GM23248 (cell line): ENCODE measurements at regions not wholly inside any gene's neighbourhood (a gene's known extent, or its start where the extent isn't known, plus 50 kb on each side); places are given as distances from the start of the nearest gene placed in this dataset.
A peak's percentile ranks its signal among the peaks of the same experiment; 100 is the strongest.

ENCODE experiments used
- DNase-seq: peaks from one replicate; pipeline ENCODE4 v3.0.0-alpha.2; 2015
- H2AFZ ChIP-seq: fragments of 200-600 bp; sonication (generic); 2 replicates; pipeline ENCODE4 v1.6.1; 2016; ENCODE audit warnings: antibody characterized with exemption
- H3F3A ChIP-seq: fragments of 200-600 bp; sonication (generic); 2 replicates; pipeline ENCODE4 v1.6.1; 2016; ENCODE audit warnings: mild to moderate bottlenecking, antibody characterized with exemption, mixed run types; ENCODE audit not compliant: insufficient read depth
- H3K27ac ChIP-seq: fragments of 200-600 bp; sonication (generic); 2 replicates; pipeline ENCODE4 v1.5.1; 2016; ENCODE audit warnings: mild to moderate bottlenecking
- H3K27me3 ChIP-seq: fragments of 200-600 bp; sonication (generic); replicated peaks from 2 replicates; pipeline ENCODE4 v1.6.1; 2016; ENCODE audit warnings: mild to moderate bottlenecking; ENCODE audit not compliant: insufficient read depth
- H3K36me3 ChIP-seq: fragments of 200-600 bp; sonication (generic); 2 replicates; pipeline ENCODE4 v1.6.1; 2016; ENCODE audit warnings: low read depth, mild to moderate bottlenecking
- H3K4me1 ChIP-seq: fragments of 200-600 bp; sonication (generic); 2 replicates; pipeline ENCODE4 v1.6.1; 2016; ENCODE audit warnings: mild to moderate bottlenecking; ENCODE audit not compliant: insufficient read depth
- H3K4me2 ChIP-seq: fragments of 200-600 bp; sonication (generic); one replicate; pipeline ENCODE4 v1.6.1; 2016; ENCODE audit warnings: mild to moderate bottlenecking; ENCODE audit not compliant: unreplicated experiment
- H3K4me3 ChIP-seq: fragments of 200-600 bp; sonication (generic); 2 replicates; pipeline ENCODE4 v1.5.1; 2016; ENCODE audit warnings: mild to moderate bottlenecking
- H3K79me2 ChIP-seq: fragments of 200-600 bp; sonication (generic); 2 replicates; pipeline ENCODE4 v1.6.1; 2016; ENCODE audit warnings: mild to moderate bottlenecking; ENCODE audit not compliant: insufficient read depth
- H3K9ac ChIP-seq: fragments of 200-600 bp; sonication (generic); 2 replicates; pipeline ENCODE4 v1.6.1; 2016; ENCODE audit warnings: mild to moderate bottlenecking
- H3K9me2 ChIP-seq: fragments of 200-600 bp; sonication (generic); 2 replicates; pipeline ENCODE4 v1.6.1; 2016; ENCODE audit warnings: mixed run types, mild to moderate bottlenecking, moderate library complexity; ENCODE audit not compliant: insufficient read depth
- H3K9me3 ChIP-seq: fragments of 200-600 bp; sonication (generic); one replicate; pipeline ENCODE4 v1.6.1; 2017; ENCODE audit warnings: low read depth
- H4K20me1 ChIP-seq: fragments of 200-600 bp; sonication (generic); 2 replicates; pipeline ENCODE4 v1.6.0; 2016; ENCODE audit not compliant: insufficient read depth
- EZH2 ChIP-seq: fragments of 200-600 bp; sonication (generic); IDR thresholded peaks from 2 replicates; pipeline ENCODE4 v1.6.1; 2018; ENCODE audit warnings: antibody characterized with exemption, mild to moderate bottlenecking; ENCODE audit not compliant: insufficient read depth, poor library complexity, severe bottlenecking
- EZH2phosphoT487 ChIP-seq: fragments of 200-600 bp; sonication (generic); IDR thresholded peaks from 2 replicates; pipeline ENCODE4 v1.6.1; 2018; ENCODE audit warnings: antibody characterized with exemption, moderate library complexity, mild to moderate bottlenecking, low read depth; ENCODE audit not compliant: insufficient read depth
- WGBS, 2 experiments: methylation state at CpG; one replicate each; pipeline ENCODE4 v1.1.6; 2015 to 2017; ENCODE audit warnings: low lambda C conversion rate in 2 of 2, low coverage in 1 of 2; ENCODE audit errors: missing lambda C conversion rate in 2 of 2; 5-methylcytosine and 5-hydroxymethylcytosine counted together
- in situ Hi-C: fragments of 300-500 bp; cut with MboI; formaldehyde crosslinking; loops from 2 replicates; pipeline ENCODE4 v1.15.0; 2020

DNA sequence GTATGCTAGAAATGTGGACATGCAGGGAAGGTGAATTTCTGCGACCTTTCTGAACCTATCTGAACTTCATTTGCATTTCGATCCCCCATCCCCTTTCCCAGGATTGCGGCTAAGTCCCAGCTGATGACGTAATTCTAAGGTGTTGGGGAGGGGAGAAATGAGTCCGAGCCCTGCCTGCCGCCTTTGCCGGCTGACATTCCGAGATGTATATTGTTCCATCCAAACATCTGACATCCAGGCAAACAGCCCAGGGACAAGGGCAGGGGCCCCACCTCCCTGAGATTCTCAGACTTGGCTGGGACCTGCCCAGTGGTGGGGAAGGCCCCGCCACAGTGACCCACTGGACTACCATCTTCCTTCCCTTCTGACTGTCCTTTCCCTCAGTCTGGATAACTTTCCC, 494.6 kb downstream of the ENC1 start:
- no peaks in the 10 kb centered on the region for H3K79me2 ChIP-seq
- 85 to 94% methylated on average over 9 of the region's 9 CpGs for WGBS, 2 experiments
- H3K36me3 ChIP-seq, result no peaks in the 10 kb centered on the region
- H2AFZ ChIP-seq, result no peak overlapping the region
- H3F3A ChIP-seq, result peaks cover 26% of the 10 kb centered on the region
- no peaks in the 10 kb centered on the region for H4K20me1 ChIP-seq
- H3K4me3 ChIP-seq, result no peak overlapping the region
- DNase-seq, result no peak
- in situ Hi-C loops, result no loop called here
- H3K9ac ChIP-seq, result no peak overlapping the region
- H3K9me2 ChIP-seq, result 0 out of 2 replicates have a peak, but pooled peaks cover 6% of the 10 kb centered on the region
- no peaks in the 10 kb centered on the region for H3K9me3 ChIP-seq
- no peaks in the 10 kb centered on the region for H3K27me3 ChIP-seq
- no peak overlapping the region for H3K27ac ChIP-seq
- H3K4me2 ChIP-seq, result no peak overlapping the region
- TF ChIP-seq EZH2phosphoT487 (no peak), EZH2 (no peak)
- peaks cover 15% of the 10 kb centered on the region for H3K4me1 ChIP-seq

DNA sequence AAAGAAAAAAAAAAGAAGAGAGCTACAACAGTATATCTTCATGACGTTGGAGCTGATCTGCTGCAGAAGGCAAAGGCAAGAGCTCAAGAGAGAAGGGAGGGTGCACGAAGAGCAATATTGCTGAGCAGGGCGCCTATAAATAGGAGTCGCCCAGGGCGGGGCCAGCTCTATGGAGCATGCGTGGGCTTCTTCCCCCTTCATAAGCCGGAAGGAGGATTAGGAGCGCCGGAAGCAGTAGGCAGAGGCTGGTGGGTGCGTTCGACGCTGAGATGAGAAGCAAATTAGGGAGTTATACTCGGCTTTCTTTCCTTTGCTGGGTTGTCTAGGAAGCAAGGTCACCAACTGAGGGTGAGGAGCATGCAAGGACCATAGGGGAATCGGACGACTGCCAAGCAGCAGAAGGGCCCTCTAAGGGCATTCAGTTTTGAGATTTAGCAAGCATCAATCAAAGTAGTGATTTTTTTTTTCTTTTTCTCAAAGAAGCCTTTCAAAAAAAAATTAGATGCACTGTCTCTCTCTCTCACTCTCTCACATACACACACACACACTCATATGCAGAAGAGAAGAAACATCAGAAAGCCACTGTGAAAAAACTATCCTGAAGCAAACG, 496.7 kb downstream of the ENC1 start:
- Histone ChIP-seq H3K4me3 (no peak overlapping the region), H3K36me3 (no peaks in the 10 kb centered on the region), H3K9me2 (no peaks in the 10 kb centered on the region), H3F3A (peaks cover 15% of the 10 kb centered on the region), H2AFZ (no peak overlapping the region), H3K27me3 (no peaks in the 10 kb centered on the region), H3K27ac (no peak overlapping the region), H3K9ac (no peak overlapping the region), H3K4me1 (peaks cover 5% of the 10 kb centered on the region), H4K20me1 (no peaks in the 10 kb centered on the region), H3K9me3 (no peaks in the 10 kb centered on the region), H3K79me2 (no peaks in the 10 kb centered on the region), H3K4me2 (no peak overlapping the region)
- in situ Hi-C loops, result no loop called here
- WGBS, 2 experiments, result 88 to 91% methylated on average over 16 of the region's 16 CpGs
- DNase-seq, result no peak
- TF ChIP-seq EZH2phosphoT487, result no peak
- no peak for TF ChIP-seq EZH2

DNA sequence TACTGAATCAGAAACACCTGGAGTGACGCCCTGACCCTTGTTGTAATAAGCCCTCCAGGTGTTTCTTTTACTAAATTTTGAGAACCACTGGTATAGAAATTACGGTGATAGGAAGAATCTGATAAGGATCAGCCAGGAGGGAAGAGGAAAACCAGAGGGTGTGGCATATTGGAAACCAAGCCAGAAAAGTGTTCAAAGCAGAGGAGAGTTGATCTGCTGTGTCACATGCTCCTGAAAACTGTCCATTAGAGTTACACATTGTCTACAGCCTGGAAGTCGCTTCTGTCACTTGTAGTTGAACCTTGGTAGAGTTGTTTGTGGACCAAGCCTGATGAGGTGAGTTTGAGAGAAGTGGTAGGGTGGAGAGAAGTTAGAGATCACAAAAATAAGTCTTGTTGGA, 497.4 kb downstream of the ENC1 start:
- H4K20me1 ChIP-seq, result no peaks in the 10 kb centered on the region
- H2AFZ ChIP-seq, result no peak overlapping the region
- peaks cover 15% of the 10 kb centered on the region for H3F3A ChIP-seq
- H3K79me2 ChIP-seq, result no peaks in the 10 kb centered on the region
- DNase-seq, result no peak
- H3K36me3 ChIP-seq, result no peaks in the 10 kb centered on the region
- 86 to 89% methylated on average over 3 of the region's 3 CpGs for WGBS, 2 experiments
- H3K27me3 ChIP-seq, result no peaks in the 10 kb centered on the region
- no peak overlapping the region for H3K27ac ChIP-seq
- TF ChIP-seq EZH2 (no peak), EZH2phosphoT487 (no peak)
- in situ Hi-C loops, result no loop called here
- H3K9me3 ChIP-seq, result no peaks in the 10 kb centered on the region
- no peaks in the 10 kb centered on the region for H3K9me2 ChIP-seq
- H3K9ac ChIP-seq, result no peak overlapping the region
- H3K4me1 ChIP-seq, result peaks cover 5% of the 10 kb centered on the region
- H3K4me3 ChIP-seq, result no peak overlapping the region
- H3K4me2 ChIP-seq, result no peak overlapping the region

DNA sequence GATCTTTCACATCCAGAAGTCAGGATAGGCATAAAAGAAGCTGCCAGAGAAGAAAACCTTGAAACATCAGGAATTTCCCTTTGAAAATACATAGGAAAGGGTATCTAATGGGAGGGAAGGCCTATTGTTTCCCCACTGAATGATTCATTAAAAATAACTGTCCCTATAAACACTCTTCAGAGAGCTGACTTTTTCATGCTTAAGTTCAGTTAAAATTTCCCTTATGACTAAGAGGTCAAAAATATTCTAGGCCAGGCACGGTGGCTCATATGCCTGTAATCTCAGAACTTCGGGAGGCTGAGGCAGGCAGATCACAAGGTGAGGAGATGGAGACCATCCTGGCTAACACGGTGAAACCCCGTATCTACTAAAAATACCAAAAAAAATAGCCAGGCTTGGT, 499.5 kb downstream of the ENC1 start:
- Histone ChIP-seq H3K27ac (no peak overlapping the region), H3K9ac (no peak overlapping the region), H3K4me1 (peaks cover 5% of the 10 kb centered on the region), H2AFZ (no peak overlapping the region), H3K27me3 (no peaks in the 10 kb centered on the region), H3K36me3 (no peaks in the 10 kb centered on the region), H3F3A (peaks cover 15% of the 10 kb centered on the region), H3K9me3 (no peaks in the 10 kb centered on the region), H3K4me3 (no peak overlapping the region), H4K20me1 (no peaks in the 10 kb centered on the region), H3K4me2 (no peak overlapping the region), H3K9me2 (no peaks in the 10 kb centered on the region), H3K79me2 (no peaks in the 10 kb centered on the region)
- DNase-seq, result peak; percentile 66
- in situ Hi-C loops, result no loop called here
- WGBS, 2 experiments, result 48% methylated on average over 4 of the region's 4 CpGs
- no peak for TF ChIP-seq EZH2
- no peak for TF ChIP-seq EZH2phosphoT487

- Histone ChIP-seq H3K4me3 (no peak overlapping the region), H3K9ac (no peak overlapping the region), H3K4me1 (peaks cover 5% of the 10 kb centered on the region), H3K27ac (no peak overlapping the region), H4K20me1 (no peaks in the 10 kb centered on the region), H3K9me2 (no peaks in the 10 kb centered on the region), H3F3A (peaks cover 15% of the 10 kb centered on the region), H3K9me3 (no peaks in the 10 kb centered on the region), H3K79me2 (no peaks in the 10 kb centered on the region), H3K36me3 (no peaks in the 10 kb centered on the region), H3K27me3 (no peaks in the 10 kb centered on the region), H3K4me2 (no peak overlapping the region), H2AFZ (no peak overlapping the region)
- TF ChIP-seq EZH2phosphoT487, result no peak
- no peak for TF ChIP-seq EZH2
- in situ Hi-C loops, result no loop called here
- 79 to 84% methylated on average over 3 of the region's 3 CpGs for WGBS, 2 experiments
- DNase-seq, result no peak
These were observed 500.1 kb downstream of the ENC1 start for GRCh38 chr5:74140409-74140808.
